DOHH2 (cell line): ENCODE measurements at regions not wholly inside any gene's neighbourhood (a gene's known extent, or its start where the extent isn't known, plus 50 kb on each side); places are given as distances from the start of the nearest gene placed in this dataset.

Source experiments
- H3F3A ChIP-seq: fragments of 200-600 bp; sonication (generic), shearing (Covaris generic); 2 replicates; pipeline ENCODE4 v1.6.0; 2016; ENCODE audit warnings: antibody characterized with exemption, mild to moderate bottlenecking; ENCODE audit not compliant: control insufficient read depth, insufficient read depth
- H3K27ac ChIP-seq: fragments of 200-600 bp; sonication (generic); 2 replicates; pipeline ENCODE4 v1.5.1; 2014; ENCODE audit warnings: low read depth, mild to moderate bottlenecking, low read length, moderate library complexity
- H3K27me3 ChIP-seq: fragments of 200-600 bp; sonication (generic); 2 replicates; pipeline ENCODE4 v1.6.1; 2014; ENCODE audit warnings: mild to moderate bottlenecking, low read length, mixed read lengths; ENCODE audit not compliant: control insufficient read depth
- H3K36me3 ChIP-seq: fragments of 200-600 bp; sonication (generic); 2 replicates; pipeline ENCODE4 v1.6.1; 2014; ENCODE audit warnings: mild to moderate bottlenecking, low read length, moderate library complexity, mixed read lengths; ENCODE audit not compliant: control insufficient read depth
- H3K4me1 ChIP-seq: fragments of 200-600 bp; sonication (generic); 2 replicates; pipeline ENCODE4 v1.6.1; 2014; ENCODE audit warnings: mild to moderate bottlenecking, low read length, mixed read lengths; ENCODE audit not compliant: control insufficient read depth
- H3K4me2 ChIP-seq: fragments of 200-600 bp; sonication (generic); 2 replicates; pipeline ENCODE4 v1.6.0; 2014; ENCODE audit warnings: mild to moderate bottlenecking, low read length, moderate library complexity
- H3K4me3 ChIP-seq: fragments of 200-600 bp; sonication (generic); 2 replicates; pipeline ENCODE4 v1.5.1; 2014; ENCODE audit warnings: mild to moderate bottlenecking, low read length, mixed read lengths
- H3K79me2 ChIP-seq: fragments of 200-600 bp; sonication (generic); 2 replicates; pipeline ENCODE4 v1.6.1; 2014; ENCODE audit warnings: mild to moderate bottlenecking, low read length, mixed read lengths; ENCODE audit not compliant: control insufficient read depth
- H3K9me2 ChIP-seq: fragments of 200-600 bp; sonication (generic); replicated peaks from 2 replicates; pipeline ENCODE4 v1.6.1; 2014; ENCODE audit warnings: mild to moderate bottlenecking, low read length, mixed read lengths; ENCODE audit not compliant: control insufficient read depth
- H3K9me3 ChIP-seq: fragments of 200-600 bp; sonication (generic); 2 replicates; pipeline ENCODE4 v1.6.1; 2014; ENCODE audit warnings: antibody characterized with exemption, low read length, mixed read lengths; ENCODE audit not compliant: control insufficient read depth, insufficient read depth
- H4K20me1 ChIP-seq: fragments of 200-600 bp; sonication (generic); 2 replicates; pipeline ENCODE4 v1.6.0; 2014; ENCODE audit warnings: low read depth, mild to moderate bottlenecking, antibody characterized with exemption, low read length, moderate library complexity; ENCODE audit not compliant: control insufficient read depth, insufficient read depth
- EZH2phosphoT487 ChIP-seq: fragments of 200-600 bp; sonication (generic); IDR thresholded peaks from 2 replicates; pipeline ENCODE4 v1.6.1; 2017; ENCODE audit warnings: borderline replicate concordance, mild to moderate bottlenecking, antibody characterized with exemption, low read length, moderate library complexity, mixed read lengths
- TF ChIP-seq, protein P1 (sequence below): fragments of 200-600 bp; sonication (generic); IDR thresholded peaks from one replicate; pipeline ENCODE4 v1.5.1; 2014; ENCODE audit warnings: antibody characterized with exemption, mild to moderate bottlenecking, low read depth, low read length; ENCODE audit not compliant: poor library complexity, severe bottlenecking

DNA sequence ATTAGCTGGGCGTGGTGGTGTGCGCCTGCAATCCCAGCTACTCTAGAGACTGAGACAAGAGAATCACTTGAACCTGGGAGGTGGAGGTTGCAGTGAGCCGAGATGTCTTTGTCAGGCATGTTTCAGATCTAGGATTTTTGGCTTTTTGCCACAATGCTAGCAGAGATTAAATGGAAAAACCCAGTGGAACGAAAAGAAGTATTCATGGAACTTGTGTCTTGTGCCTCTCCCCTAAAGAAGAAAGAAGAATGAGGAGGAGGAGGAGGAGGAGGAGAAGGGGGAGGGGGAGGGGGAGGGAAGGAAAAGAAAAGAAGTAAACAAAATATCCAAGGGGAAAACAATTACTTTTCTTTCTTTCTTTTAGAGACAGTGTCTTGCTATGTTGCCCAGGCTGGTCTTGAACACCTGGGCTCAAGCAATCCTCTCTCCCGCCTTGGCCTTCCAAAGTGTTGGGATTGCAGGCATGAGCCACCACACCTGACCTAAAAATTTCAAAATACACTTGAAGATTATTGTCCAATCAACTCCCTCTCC, 106.0 kb downstream of the ARRDC3 start:
- TF ChIP-seq, protein P1, sequence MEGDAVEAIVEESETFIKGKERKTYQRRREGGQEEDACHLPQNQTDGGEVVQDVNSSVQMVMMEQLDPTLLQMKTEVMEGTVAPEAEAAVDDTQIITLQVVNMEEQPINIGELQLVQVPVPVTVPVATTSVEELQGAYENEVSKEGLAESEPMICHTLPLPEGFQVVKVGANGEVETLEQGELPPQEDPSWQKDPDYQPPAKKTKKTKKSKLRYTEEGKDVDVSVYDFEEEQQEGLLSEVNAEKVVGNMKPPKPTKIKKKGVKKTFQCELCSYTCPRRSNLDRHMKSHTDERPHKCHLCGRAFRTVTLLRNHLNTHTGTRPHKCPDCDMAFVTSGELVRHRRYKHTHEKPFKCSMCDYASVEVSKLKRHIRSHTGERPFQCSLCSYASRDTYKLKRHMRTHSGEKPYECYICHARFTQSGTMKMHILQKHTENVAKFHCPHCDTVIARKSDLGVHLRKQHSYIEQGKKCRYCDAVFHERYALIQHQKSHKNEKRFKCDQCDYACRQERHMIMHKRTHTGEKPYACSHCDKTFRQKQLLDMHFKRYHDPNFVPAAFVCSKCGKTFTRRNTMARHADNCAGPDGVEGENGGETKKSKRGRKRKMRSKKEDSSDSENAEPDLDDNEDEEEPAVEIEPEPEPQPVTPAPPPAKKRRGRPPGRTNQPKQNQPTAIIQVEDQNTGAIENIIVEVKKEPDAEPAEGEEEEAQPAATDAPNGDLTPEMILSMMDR = no peak
- TF ChIP-seq EZH2phosphoT487 = no peak
- no peaks in the 10 kb centered on the region for H3K9me3 ChIP-seq

DNA sequence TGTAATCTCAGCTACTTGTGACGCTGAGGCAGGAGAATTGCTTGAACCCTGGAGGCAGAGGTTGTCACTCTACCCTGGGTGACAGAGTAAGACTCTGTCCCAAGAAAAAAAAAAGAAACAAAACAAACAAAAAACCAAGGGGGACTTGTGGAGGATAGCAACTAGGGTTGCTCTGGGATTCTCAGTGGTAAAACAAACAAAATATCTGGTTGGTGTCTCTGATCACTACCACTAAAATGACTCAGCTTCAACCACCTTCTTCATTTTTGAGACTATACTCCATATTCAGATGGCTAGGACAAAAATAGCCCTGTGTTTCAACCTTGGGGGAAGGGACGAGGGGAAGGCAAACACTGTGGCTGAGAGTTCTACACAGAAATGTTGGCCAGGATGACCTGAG, 110.3 kb downstream of the ARRDC3 start:
- Histone ChIP-seq H3F3A (no peaks in the 10 kb centered on the region), H3K27ac (no peak overlapping the region), H3K36me3 (no peaks in the 10 kb centered on the region), H3K9me2 (no peaks in the 10 kb centered on the region), H3K79me2 (no peaks in the 10 kb centered on the region), H3K27me3 (0 out of 2 replicates have a peak, but pooled peaks cover 3% of the 10 kb centered on the region), H3K4me3 (no peak overlapping the region), H3K4me1 (no peaks in the 10 kb centered on the region), H3K4me2 (no peak overlapping the region), H4K20me1 (no peaks in the 10 kb centered on the region), H3K9me3 (no peaks in the 10 kb centered on the region)
- no peak for TF ChIP-seq EZH2phosphoT487
- TF ChIP-seq, protein P1 = no peak

More for the DNA sequence above, 106.0 kb downstream of the ARRDC3 start:
- Histone ChIP-seq H3K4me1 (peaks cover 22% of the 10 kb centered on the region), H4K20me1 (no peaks in the 10 kb centered on the region), H3K36me3 (no peaks in the 10 kb centered on the region), H3K4me3 (no peak overlapping the region), H3K4me2 (no peak overlapping the region), H3K79me2 (no peaks in the 10 kb centered on the region), H3K27me3 (peaks cover 29% of the 10 kb centered on the region), H3F3A (peaks cover 6% of the 10 kb centered on the region), H3K27ac (no peak overlapping the region), H3K9me2 (no peaks in the 10 kb centered on the region)

DNA sequence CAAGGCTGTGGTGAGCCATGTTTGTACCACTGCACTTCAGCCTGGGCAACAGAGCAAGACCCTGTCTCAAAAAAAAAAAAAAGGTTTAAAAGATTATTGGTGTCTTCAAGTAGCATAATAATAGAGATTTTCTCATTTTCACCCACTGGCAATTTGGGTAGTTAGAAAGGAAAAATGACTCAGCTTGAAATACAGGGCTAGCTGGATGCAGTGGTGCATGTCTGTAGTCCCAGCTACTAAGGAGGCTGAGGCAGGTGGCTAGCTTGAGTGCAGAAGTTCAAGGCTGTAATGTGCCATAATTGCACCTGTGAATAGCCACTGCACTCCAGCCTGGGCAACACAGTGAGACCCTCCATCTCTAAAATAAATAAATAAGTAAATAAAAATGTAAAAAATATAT, 111.1 kb downstream of the ARRDC3 start:
- Histone ChIP-seq H3K27ac (no peak overlapping the region), H3F3A (no peaks in the 10 kb centered on the region), H3K9me3 (no peaks in the 10 kb centered on the region), H3K36me3 (no peaks in the 10 kb centered on the region), H3K4me2 (no peak overlapping the region), H3K4me3 (no peak overlapping the region), H3K79me2 (no peaks in the 10 kb centered on the region), H3K4me1 (no peaks in the 10 kb centered on the region), H3K9me2 (no peaks in the 10 kb centered on the region), H4K20me1 (no peaks in the 10 kb centered on the region), H3K27me3 (peaks cover 3% of the 10 kb centered on the region; the same call in 1 of the 2 replicates)
- TF ChIP-seq EZH2phosphoT487 = no peak
- TF ChIP-seq, protein P1 = no peak
